Endothelial cell (in vitro differentiated cells): ENCODE measurements at regions not wholly inside any gene's neighbourhood (a gene's known extent, or its start where the extent isn't known, plus 50 kb on each side); places are given as distances from the start of the nearest gene placed in this dataset.
"Not testable (repeated sequence)": the region's sequence is repeated elsewhere in the genome, so short reads cannot be mapped to it uniquely, and the experiment has no call there.

ENCODE experiments used
- DNase-seq: peaks from one replicate; pipeline ENCODE4 v3.0.0; 2021; ENCODE audit warnings: low spot score
- H3K27ac Mint-ChIP-seq: one replicate; pipeline ENCODE4 v1.8.0; 2021; ENCODE audit warnings: mixed read lengths, inconsistent platforms; ENCODE audit not compliant: unreplicated experiment
- H3K27me3 Mint-ChIP-seq: one replicate; pipeline ENCODE4 v1.8.0; 2021; ENCODE audit warnings: mild to moderate bottlenecking, moderate library complexity, mixed read lengths, inconsistent platforms; ENCODE audit not compliant: unreplicated experiment
- H3K36me3 Mint-ChIP-seq: one replicate; pipeline ENCODE4 v1.8.0; 2021; ENCODE audit warnings: mild to moderate bottlenecking, low read depth, mixed read lengths, inconsistent platforms; ENCODE audit not compliant: unreplicated experiment
- H3K4me1 Mint-ChIP-seq: one replicate; pipeline ENCODE4 v1.8.0; 2021; ENCODE audit warnings: mild to moderate bottlenecking, mixed read lengths, inconsistent platforms; ENCODE audit not compliant: unreplicated experiment
- H3K4me3 Mint-ChIP-seq: one replicate; pipeline ENCODE4 v1.8.0; 2021; ENCODE audit warnings: mild to moderate bottlenecking, mixed read lengths, inconsistent platforms; ENCODE audit not compliant: unreplicated experiment
- H3K9me3 Mint-ChIP-seq: one replicate; pipeline ENCODE4 v1.8.0; 2021; ENCODE audit warnings: mixed read lengths, inconsistent platforms; ENCODE audit not compliant: unreplicated experiment
- TF ChIP-seq, protein P1 (sequence below): fragments of 200-600 bp; sonication (generic); IDR thresholded peaks from one replicate; pipeline ENCODE4 v1.5.0; 2021; ENCODE audit warnings: antibody characterized with exemption; ENCODE audit not compliant: unreplicated experiment

DNA sequence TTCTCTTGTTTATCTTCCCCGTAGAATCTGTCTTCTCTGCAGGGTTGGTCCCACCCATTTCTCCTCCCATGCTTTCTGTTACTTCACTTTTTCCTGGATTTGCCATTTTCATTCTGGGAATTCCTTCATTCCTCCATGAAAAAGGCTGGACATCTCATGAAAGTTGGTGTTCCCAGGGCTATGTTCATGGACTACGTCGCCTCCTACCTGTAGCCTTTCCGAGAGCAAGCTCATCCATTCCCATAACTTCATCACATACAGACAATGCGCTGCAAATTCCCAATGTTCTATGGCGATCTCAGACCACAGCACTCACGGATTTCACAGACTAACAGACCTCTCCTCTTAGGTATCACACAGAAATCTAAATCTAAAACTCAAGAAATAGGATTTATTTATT, 217.1 kb downstream of the EXOC5 start:
- DNase-seq = no peak
- Mint-ChIP-seq H3K9me3 (no peaks in the 10 kb centered on the region), H3K4me1 (peaks cover 18% of the 10 kb centered on the region), H3K36me3 (peaks cover 3% of the 10 kb centered on the region), H3K27ac (no peak overlapping the region), H3K4me3 (no peak overlapping the region), H3K27me3 (no peaks in the 10 kb centered on the region)
- TF ChIP-seq, protein P1, sequence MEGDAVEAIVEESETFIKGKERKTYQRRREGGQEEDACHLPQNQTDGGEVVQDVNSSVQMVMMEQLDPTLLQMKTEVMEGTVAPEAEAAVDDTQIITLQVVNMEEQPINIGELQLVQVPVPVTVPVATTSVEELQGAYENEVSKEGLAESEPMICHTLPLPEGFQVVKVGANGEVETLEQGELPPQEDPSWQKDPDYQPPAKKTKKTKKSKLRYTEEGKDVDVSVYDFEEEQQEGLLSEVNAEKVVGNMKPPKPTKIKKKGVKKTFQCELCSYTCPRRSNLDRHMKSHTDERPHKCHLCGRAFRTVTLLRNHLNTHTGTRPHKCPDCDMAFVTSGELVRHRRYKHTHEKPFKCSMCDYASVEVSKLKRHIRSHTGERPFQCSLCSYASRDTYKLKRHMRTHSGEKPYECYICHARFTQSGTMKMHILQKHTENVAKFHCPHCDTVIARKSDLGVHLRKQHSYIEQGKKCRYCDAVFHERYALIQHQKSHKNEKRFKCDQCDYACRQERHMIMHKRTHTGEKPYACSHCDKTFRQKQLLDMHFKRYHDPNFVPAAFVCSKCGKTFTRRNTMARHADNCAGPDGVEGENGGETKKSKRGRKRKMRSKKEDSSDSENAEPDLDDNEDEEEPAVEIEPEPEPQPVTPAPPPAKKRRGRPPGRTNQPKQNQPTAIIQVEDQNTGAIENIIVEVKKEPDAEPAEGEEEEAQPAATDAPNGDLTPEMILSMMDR = no peak

DNA sequence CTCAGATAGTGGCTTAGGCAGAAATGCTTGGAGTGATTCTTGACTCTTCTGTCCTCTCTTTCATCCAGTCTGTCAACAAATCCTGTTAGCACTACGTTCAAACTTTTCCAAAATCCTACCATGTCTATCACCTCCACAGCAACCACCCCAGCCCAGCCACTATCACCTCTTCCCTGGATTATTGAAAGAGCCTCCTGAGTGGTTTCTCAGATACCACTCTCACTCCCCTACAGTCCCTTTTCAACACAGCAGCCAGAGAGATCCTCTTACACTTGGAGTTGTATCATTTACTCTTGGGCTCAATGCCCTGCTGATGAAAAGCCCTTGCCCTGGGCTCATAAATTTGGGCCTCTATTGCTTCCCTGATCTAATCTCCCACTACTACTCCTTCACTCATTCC, 218.9 kb downstream of the EXOC5 start:
- DNase-seq = no peak
- H3K9me3 Mint-ChIP-seq = no peaks in the 10 kb centered on the region
- H3K4me3 Mint-ChIP-seq = no peak overlapping the region
- no peaks in the 10 kb centered on the region for H3K27me3 Mint-ChIP-seq
- peaks cover 21% of the 10 kb centered on the region for H3K4me1 Mint-ChIP-seq
- H3K27ac Mint-ChIP-seq = no peak overlapping the region
- peaks cover 3% of the 10 kb centered on the region for H3K36me3 Mint-ChIP-seq
- TF ChIP-seq, protein P1 = no peak

DNA sequence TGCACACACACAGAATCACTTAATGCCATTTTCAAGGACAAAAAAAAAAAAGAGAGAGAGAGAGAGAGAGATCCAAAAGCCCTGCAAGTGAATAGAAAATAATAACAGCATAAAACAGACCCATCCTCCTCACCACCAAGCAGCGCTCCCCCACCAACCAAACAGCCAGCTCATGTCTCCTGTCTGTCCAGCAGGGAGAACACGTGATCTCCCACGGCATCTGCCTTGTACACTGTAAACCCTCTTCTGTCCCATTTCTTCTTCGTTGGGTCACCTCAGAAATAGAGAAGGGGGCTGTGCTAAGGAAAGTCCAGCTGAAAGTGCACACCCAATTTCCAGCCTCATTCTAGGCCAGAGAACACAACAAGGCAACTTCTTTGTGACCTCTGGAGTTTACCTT, 222.5 kb downstream of the EXOC5 start:
- Mint-ChIP-seq H3K9me3 (no peaks in the 10 kb centered on the region), H3K4me3 (no peak overlapping the region), H3K36me3 (no peaks in the 10 kb centered on the region), H3K27ac (no peak overlapping the region), H3K27me3 (no peaks in the 10 kb centered on the region), H3K4me1 (peaks cover 12% of the 10 kb centered on the region)
- no peak for DNase-seq
- TF ChIP-seq, protein P1 = no peak

DNA sequence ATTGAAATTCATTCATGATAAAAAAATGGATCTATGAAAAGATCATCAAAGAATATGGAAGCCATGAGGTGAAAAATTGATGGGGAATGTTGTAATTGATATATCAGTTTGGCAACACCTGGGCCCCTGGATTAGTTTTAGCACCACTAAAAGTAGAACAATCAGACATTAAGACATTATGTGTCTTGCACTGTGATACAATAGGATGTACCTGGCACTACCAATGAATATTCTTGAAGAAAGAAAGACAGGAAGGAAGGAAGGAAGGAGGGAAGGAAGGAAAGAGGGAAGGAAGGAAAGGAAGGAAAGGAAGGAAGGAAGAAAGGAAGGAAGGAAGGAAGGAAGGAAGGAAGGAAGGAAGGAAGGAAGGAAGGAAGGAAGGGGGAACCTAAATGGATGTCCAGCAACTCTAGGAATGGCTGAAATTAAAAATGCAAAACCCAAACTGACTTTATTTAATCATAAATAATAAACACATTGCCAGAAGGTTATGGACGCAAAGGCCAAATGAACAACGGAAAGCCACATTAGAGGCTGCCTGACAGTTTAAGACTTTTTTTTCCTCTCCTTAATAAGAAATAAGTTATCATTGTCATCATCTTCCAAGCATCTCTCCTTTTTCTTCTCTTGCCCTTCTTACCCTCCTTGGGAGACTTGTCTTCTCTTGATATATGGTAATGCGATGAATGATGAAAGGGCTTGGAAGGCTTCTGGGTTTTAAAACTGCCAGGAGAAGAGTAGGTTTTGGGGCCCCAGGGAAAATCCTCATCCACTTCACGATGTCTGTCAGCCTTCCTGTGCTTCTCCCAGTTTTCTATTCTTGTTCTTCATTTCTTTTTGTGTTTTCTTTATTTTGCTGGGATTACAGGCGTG, 224.4 kb downstream of the EXOC5 start:
- not testable (repeated sequence) for H3K36me3 Mint-ChIP-seq, H3K4me3 Mint-ChIP-seq, H3K27me3 Mint-ChIP-seq, H3K4me1 Mint-ChIP-seq, H3K9me3 Mint-ChIP-seq, DNase-seq, H3K27ac Mint-ChIP-seq

DNA sequence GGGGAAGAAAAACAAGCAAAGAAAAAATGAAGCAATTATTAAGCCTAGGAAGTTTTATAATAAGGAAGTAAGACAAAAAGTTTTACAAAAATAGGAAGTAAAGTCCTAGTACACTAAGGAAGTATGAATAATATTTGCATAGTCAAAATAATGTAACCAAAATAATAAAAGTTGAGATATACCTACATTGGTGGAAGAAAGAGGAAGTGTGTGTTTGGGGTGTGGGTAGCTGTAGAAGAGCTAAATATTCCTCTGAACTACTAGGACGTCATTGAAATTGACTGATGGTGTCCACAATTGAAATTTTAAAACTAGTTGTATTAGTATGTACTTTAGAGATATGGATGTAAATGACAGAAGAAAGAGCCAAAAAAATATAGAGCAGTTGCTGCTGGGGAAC, 228.4 kb upstream of the OTX2 start:
- Mint-ChIP-seq H3K9me3 (no peaks in the 10 kb centered on the region), H3K27ac (no peak overlapping the region), H3K27me3 (no peaks in the 10 kb centered on the region), H3K36me3 (no peaks in the 10 kb centered on the region), H3K4me1 (no peaks in the 10 kb centered on the region), H3K4me3 (no peak overlapping the region)
- TF ChIP-seq, protein P1 = no peak
- DNase-seq = no peak
